ENCODE measurements at regions not wholly inside any gene's neighbourhood (a gene's known extent, or its start where the extent isn't known, plus 50 kb on each side); places are given as distances from the start of the nearest gene placed in this dataset.
"Not testable (repeated sequence)": the region's sequence is repeated elsewhere in the genome, so short reads cannot be mapped to it uniquely, and the experiment has no call there.

DNA sequence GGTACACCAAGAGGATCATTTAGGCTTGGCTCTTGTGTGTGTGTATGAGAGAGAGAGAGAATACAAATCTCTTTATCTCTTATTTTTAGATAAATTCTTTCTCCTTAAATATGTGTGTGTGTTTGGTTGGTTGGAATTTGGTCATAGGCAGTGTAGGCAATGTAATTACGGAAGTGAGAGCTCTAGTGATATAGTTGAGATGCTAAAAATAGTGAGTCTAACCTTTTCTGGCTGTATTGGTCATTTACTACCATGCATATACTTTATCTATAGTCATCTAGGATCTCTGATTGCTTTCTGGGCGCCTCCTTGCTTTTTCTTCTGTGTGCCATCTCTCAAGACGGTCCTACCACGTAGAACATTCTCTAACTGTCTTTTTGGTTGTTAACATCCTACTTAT, 250.2 kb downstream of the NUF2 start:
- Mint-ChIP-seq H3K4me3 (no peak overlapping the region), H3K27ac (no peak overlapping the region), H3K36me3 (ENCODE audit: low read depth) (no peaks in the 10 kb centered on the region), H3K27me3 (no peaks in the 10 kb centered on the region), H3K9me3 (no peaks in the 10 kb centered on the region), H3K4me1 (no peaks in the 10 kb centered on the region)
- DNase-seq = no peak
- intact Hi-C loops (cut with micrococcal nuclease) = no loop called here

DNA sequence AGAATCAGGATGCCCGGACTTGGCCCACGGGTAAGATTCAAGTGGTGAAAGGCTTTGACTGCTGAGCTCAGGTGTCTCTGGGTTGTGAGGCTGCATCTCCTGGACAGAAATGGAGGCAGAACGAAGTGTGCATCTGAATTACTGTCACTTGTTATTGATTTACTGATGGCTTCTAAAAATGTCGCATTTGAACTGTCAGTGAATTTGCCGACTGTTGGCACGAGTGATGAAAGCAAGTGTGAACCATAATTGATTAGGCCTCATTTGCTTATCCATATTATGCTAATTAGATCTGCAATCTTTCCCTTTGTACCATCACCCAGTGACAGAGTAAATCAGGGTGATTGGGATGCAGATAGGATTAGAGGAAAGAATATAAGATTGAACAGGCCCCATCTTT, 252.4 kb downstream of the NUF2 start:
- H3K4me1 Mint-ChIP-seq = no peaks in the 10 kb centered on the region
- H3K9me3 Mint-ChIP-seq = no peaks in the 10 kb centered on the region
- intact Hi-C loops (cut with micrococcal nuclease) = no loop called here
- H3K27me3 Mint-ChIP-seq = no peaks in the 10 kb centered on the region
- H3K27ac Mint-ChIP-seq = no peak overlapping the region
- no peaks in the 10 kb centered on the region for H3K36me3 Mint-ChIP-seq (ENCODE audit: low read depth)
- H3K4me3 Mint-ChIP-seq = no peak overlapping the region
- DNase-seq = no peak

DNA sequence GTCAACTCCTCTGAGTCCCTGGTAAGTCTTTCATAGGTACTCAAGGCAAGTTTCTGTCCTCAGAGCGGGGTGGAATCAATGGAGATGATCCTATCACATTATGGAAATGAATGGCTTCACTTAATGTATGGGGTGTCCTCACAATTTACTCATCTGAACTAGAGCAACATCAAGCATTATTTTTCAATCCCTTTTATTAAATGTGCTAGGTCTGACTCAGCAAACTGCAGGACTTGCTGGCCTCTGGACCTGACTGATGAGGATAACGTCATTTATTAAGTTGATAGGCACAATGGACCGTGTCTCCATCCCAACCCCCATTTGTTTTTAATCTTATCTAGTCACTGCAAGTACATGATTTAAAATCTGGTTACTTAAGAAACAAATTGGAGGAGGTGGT, 259.2 kb downstream of the NUF2 start:
- DNase-seq = peak; percentile 18
- no peaks in the 10 kb centered on the region for H3K4me1 Mint-ChIP-seq
- H3K4me3 Mint-ChIP-seq = no peak overlapping the region
- intact Hi-C loops (cut with micrococcal nuclease) = no loop called here
- no peaks in the 10 kb centered on the region for H3K36me3 Mint-ChIP-seq (ENCODE audit: low read depth)
- H3K27ac Mint-ChIP-seq = no peak overlapping the region
- no peaks in the 10 kb centered on the region for H3K27me3 Mint-ChIP-seq
- no peaks in the 10 kb centered on the region for H3K9me3 Mint-ChIP-seq

DNA sequence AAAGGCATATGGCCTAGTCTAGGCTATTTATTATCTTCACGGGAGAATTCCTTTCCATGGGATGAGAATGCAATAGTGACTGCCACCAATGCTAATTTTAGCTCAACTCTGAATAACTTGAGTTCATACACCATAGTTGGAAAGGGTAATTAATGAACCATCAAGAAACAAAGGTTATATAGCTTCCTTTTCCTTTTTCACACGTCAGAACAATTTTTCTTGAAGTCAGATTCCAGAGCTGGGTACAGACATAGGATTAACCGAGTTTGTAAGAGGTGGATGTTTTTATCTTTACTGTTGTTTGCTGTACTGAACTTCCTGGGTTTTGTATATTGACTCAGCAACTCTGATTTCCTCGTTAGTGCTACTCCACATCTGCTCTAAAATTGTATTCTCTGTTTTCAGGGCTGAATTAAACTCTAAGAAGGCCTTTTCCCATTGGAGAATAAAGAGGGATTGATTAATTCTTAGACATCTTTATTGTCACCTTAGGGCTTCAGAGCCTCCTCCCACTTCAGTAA, 262.0 kb downstream of the NUF2 start:
- H3K9me3 Mint-ChIP-seq = no peaks in the 10 kb centered on the region
- no peaks in the 10 kb centered on the region for H3K4me1 Mint-ChIP-seq
- H3K27ac Mint-ChIP-seq = no peak overlapping the region
- H3K27me3 Mint-ChIP-seq = no peaks in the 10 kb centered on the region
- H3K36me3 Mint-ChIP-seq (ENCODE audit: low read depth) = no peaks in the 10 kb centered on the region
- no peak overlapping the region for H3K4me3 Mint-ChIP-seq
- peak; percentile 2 for DNase-seq
- intact Hi-C loops (cut with micrococcal nuclease) = no loop called here

DNA sequence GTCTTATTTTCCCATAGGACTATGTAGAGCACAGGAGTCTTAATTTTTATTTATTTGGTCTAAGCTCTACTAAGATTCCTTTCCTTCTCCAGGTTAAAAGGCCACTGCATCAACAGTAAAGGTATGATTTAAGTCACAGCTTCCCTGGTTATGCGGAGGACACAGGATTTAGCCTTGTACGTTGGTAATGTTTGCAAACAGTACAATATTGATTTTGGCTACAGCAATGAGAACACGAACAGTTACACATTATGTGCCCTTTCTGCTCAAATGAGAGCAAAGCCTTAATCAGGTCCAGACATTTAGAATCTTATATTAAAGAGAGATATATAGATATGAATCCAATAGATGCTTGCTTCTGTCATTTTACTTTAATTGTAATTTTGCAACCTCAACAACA, 264.0 kb downstream of the NUF2 start:
- intact Hi-C loops (cut with micrococcal nuclease) = no loop called here
- H3K4me1 Mint-ChIP-seq = no peaks in the 10 kb centered on the region
- DNase-seq = no peak
- no peaks in the 10 kb centered on the region for H3K27me3 Mint-ChIP-seq
- H3K9me3 Mint-ChIP-seq = no peaks in the 10 kb centered on the region
- no peaks in the 10 kb centered on the region for H3K36me3 Mint-ChIP-seq (ENCODE audit: low read depth)
- no peak overlapping the region for H3K4me3 Mint-ChIP-seq
- no peak overlapping the region for H3K27ac Mint-ChIP-seq

DNA sequence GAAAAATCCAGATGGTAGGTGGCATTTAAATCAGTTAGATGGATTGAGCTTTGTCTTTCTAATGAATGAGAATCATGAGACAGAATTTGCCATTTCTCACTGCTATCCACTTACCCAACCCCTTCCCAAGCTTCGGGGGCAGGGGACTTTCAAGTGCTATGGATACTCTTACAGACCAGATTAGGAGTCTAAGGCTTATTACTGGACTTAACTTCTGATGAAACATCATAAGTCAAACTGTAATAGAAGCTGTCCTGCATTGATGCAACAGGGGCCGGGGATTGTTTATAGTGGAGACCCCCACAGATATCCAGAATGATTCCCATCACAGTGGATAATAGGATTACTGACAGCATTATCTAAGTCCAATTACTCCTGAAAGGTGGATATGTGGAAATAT, 267.0 kb downstream of the NUF2 start:
- intact Hi-C loops (cut with micrococcal nuclease) = no loop called here
- no peaks in the 10 kb centered on the region for H3K4me1 Mint-ChIP-seq
- H3K4me3 Mint-ChIP-seq = no peak overlapping the region
- no peak for DNase-seq
- no peak overlapping the region for H3K27ac Mint-ChIP-seq
- H3K36me3 Mint-ChIP-seq (ENCODE audit: low read depth) = no peaks in the 10 kb centered on the region
- H3K9me3 Mint-ChIP-seq = no peaks in the 10 kb centered on the region
- H3K27me3 Mint-ChIP-seq = no peaks in the 10 kb centered on the region

DNA sequence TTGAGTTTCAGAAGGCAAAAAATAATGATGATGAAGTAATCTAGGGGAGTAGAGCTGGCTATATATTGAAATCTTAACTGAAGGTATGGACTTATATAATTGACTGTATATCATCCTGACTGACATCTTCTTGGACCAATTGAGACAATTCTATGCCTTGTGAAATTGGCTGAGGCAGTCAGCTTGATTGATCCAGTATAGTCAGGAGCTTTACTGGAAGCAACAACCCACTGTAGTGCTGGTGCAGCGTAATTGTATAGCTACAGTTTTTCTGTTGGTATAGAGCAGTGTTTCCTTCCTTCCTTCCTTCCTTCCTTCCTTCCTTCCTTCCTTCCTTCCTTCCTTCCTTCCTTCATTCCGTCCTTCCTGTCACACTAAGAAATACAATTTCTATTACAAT, 268.0 kb downstream of the NUF2 start:
- Mint-ChIP-seq H3K27ac (no peak overlapping the region), H3K36me3 (ENCODE audit: low read depth) (no peaks in the 10 kb centered on the region), H3K27me3 (no peaks in the 10 kb centered on the region), H3K9me3 (no peaks in the 10 kb centered on the region), H3K4me1 (no peaks in the 10 kb centered on the region), H3K4me3 (no peak overlapping the region)
- intact Hi-C loops (cut with micrococcal nuclease) = no loop called here
- DNase-seq = no peak

DNA sequence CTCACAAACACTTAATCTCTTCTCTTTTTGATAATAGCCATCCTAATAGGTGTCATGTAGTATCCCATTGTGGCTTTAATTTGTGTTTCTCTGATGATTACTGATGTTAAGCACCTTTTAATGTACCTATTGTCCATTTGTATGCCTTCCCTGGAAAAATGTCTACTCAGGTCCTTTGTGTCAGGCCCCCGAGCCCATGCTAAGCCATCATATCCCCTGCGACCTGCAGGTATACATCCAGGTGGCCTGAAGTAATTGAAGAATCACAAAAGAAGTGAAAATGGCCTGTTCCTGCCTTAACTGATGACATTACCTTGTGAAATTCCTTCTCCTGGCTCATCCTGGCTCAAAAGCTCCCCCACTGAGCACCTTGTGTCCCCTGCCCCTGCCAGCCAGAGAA, 269.4 kb downstream of the NUF2 start:
- not testable (repeated sequence) for H3K4me3 Mint-ChIP-seq

DNA sequence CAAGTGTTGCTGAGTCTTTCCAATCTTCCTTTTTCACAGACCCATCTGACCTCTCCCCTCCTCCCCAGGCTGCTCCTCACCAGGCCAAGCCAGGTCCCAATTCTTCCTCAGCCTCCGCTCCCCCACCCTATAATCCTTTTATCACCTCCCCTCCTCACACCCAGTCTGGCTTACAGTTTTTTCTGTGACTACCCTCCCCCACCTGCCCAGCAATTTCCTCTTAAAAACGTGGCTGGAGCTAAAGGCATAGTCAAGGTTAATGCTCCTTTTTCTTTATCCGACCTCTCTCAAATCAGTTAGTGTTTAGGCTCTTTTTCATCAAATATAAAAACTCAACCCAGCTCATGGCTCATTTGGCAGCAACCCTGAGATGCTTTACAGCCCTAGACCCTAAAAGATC, 270.9 kb downstream of the NUF2 start:
- H3K27me3 Mint-ChIP-seq; H3K4me3 Mint-ChIP-seq; H3K4me1 Mint-ChIP-seq; DNase-seq; intact Hi-C loops (cut with micrococcal nuclease); H3K36me3 Mint-ChIP-seq (ENCODE audit: low read depth); H3K27ac Mint-ChIP-seq; H3K9me3 Mint-ChIP-seq: not testable (repeated sequence)

More for the DNA sequence above, 269.4 kb downstream of the NUF2 start:
- H3K27me3 Mint-ChIP-seq; H3K36me3 Mint-ChIP-seq (ENCODE audit: low read depth); H3K27ac Mint-ChIP-seq; intact Hi-C loops (cut with micrococcal nuclease); DNase-seq; H3K4me1 Mint-ChIP-seq; H3K9me3 Mint-ChIP-seq: not testable (repeated sequence)

DNA sequence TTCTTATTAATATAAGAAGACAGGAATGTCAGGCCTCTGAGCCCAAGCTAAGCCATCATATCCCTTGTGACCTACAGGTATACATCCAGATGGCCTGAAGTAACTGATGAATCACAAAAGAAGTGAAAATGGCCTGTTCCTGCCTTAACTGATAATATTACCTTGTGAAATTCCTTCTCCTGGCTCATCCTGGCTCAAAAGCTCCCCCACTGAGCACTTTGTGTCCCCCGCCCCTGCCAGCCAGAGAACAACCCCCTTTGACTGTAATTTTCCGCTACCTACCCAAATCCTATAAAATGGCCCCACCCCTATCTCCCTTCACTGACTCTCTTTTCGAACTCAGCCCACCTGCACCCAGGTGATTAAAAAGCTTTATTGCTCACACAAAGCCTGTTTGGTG, 274.4 kb downstream of the NUF2 start:
- H3K4me3 Mint-ChIP-seq; H3K4me1 Mint-ChIP-seq; H3K27ac Mint-ChIP-seq; DNase-seq; intact Hi-C loops (cut with micrococcal nuclease); H3K27me3 Mint-ChIP-seq; H3K36me3 Mint-ChIP-seq (ENCODE audit: low read depth); H3K9me3 Mint-ChIP-seq: not testable (repeated sequence)

DNA sequence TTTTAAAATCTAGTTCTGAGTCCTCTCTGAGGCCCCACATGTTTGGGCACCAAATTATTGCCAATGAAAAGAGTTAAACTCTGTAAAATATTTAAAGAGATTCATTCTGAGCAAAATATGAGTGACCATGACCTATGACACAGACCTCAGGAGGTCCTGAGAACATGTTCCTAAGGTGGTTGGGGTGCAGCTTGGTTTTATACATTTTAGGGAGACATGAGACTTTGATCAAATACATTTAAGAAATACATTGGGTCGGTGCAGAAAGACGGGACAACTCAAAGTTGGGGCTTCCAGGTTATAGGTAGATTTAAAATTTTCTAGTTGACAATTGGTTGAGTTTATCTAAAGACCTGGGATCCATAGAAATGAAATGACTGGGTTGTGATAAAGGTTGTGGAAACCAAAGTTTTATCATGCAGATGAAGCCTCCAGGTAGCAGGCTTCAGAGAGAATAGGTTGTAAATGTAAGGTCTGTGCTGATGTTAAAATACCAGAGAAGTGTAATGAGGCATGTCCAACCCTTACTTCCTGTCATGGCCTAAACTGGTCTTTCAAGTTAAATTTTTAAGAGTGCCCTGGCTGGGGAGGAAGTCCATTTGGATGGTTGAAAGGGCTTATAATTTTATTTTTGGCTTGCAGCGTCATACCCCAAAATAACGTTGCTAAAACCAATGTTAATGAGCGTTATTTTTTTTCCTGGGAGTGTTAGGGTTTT, 274.9 kb downstream of the NUF2 start:
- Mint-ChIP-seq H3K4me3 (no peak overlapping the region), H3K27me3 (no peaks in the 10 kb centered on the region), H3K36me3 (ENCODE audit: low read depth) (no peaks in the 10 kb centered on the region), H3K9me3 (no peaks in the 10 kb centered on the region), H3K4me1 (no peaks in the 10 kb centered on the region), H3K27ac (no peak overlapping the region)
- intact Hi-C loops (cut with micrococcal nuclease) = no loop called here
- DNase-seq = no peak

DNA sequence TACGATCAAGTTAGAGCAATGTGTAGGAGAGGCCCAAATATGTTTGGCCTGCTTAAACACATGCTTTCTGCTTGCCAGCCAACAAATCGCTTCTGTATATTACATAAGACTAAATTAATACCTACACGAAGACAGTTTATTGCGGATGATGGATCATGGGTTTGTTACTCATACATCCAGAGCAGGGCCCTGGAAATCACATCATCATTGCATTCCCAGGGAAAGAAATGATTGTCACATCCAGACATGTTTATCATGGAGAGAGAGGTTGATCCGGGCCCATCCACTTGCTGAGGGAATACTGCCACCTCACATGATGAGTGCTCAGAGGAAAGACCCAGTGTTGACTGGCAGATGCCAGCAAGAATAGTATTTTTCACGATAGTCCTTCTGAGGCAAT, 282.6 kb downstream of the NUF2 start:
- H3K27ac Mint-ChIP-seq = no peak overlapping the region
- H3K36me3 Mint-ChIP-seq (ENCODE audit: low read depth) = no peaks in the 10 kb centered on the region
- H3K4me3 Mint-ChIP-seq = no peak overlapping the region
- intact Hi-C loops (cut with micrococcal nuclease) = no loop called here
- no peaks in the 10 kb centered on the region for H3K27me3 Mint-ChIP-seq
- DNase-seq = no peak
- no peaks in the 10 kb centered on the region for H3K4me1 Mint-ChIP-seq
- no peaks in the 10 kb centered on the region for H3K9me3 Mint-ChIP-seq

DNA sequence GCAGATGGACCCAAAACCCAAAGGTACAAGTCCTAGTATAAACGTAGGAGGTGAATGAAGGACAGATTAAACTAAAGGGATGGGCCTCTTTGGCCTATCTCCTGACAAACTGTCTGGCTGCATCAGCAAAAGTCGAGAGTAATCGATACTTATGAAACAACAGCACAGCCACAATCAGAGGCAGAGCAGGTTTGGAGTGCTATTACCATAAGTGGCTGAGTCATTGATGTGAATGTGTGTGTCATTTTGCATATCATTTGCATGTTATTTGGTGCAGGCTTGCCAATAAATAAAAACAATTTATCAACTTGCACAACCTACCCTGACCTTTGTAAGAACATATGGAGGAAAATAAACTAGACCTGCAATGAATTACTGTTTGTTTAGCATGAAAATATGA, 283.1 kb downstream of the NUF2 start:
- H3K27me3 Mint-ChIP-seq = no peaks in the 10 kb centered on the region
- H3K27ac Mint-ChIP-seq = no peak overlapping the region
- DNase-seq = no peak
- no peaks in the 10 kb centered on the region for H3K4me1 Mint-ChIP-seq
- intact Hi-C loops (cut with micrococcal nuclease) = no loop called here
- H3K4me3 Mint-ChIP-seq = no peak overlapping the region
- H3K36me3 Mint-ChIP-seq (ENCODE audit: low read depth) = no peaks in the 10 kb centered on the region
- H3K9me3 Mint-ChIP-seq = no peaks in the 10 kb centered on the region

DNA sequence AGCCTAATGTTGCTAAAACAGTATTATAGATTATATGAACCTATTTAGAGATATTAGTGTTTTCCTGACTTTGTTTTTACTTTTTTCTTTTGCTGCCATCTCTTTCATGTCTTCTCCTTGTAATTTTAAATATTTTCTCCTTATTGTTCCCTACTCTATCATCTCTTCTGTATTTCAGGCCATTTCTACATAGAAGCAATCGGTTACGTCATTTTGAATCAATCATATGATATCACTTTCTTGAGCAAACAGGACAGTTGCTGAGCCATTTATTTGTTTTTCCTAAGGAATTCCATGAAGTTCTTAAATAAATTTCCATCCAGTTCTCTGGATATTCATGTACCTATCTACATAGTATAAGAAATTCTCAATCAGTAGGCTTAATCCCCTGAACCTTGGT, 287.2 kb downstream of the NUF2 start:
- no peak overlapping the region for H3K27ac Mint-ChIP-seq
- H3K4me1 Mint-ChIP-seq = no peaks in the 10 kb centered on the region
- intact Hi-C loops (cut with micrococcal nuclease) = no loop called here
- no peak for DNase-seq
- H3K9me3 Mint-ChIP-seq = no peaks in the 10 kb centered on the region
- no peak overlapping the region for H3K4me3 Mint-ChIP-seq
- H3K36me3 Mint-ChIP-seq (ENCODE audit: low read depth) = no peaks in the 10 kb centered on the region
- H3K27me3 Mint-ChIP-seq = no peaks in the 10 kb centered on the region

DNA sequence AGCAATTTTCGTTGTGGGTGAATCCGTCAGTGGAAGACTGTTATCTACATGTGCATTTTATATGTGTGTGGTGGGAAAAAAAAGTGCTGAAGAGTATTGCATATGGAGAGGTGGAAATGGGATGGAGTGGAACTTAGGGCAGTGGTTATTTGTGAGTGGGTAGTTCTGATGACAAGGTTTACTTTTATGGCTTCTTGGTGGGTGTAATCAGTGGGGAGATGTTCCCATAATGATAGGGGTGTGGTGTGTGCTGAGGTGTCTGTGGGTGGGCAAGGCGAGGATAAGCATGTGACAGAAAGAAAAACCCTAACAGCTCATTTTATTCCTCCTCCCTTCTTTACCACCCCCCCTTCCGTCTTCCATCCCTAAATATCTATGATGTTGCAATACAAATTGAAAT, 288.1 kb downstream of the NUF2 start:
- Mint-ChIP-seq H3K27me3 (no peaks in the 10 kb centered on the region), H3K4me3 (no peak overlapping the region), H3K4me1 (no peaks in the 10 kb centered on the region), H3K9me3 (no peaks in the 10 kb centered on the region), H3K36me3 (ENCODE audit: low read depth) (no peaks in the 10 kb centered on the region), H3K27ac (no peak overlapping the region)
- DNase-seq = no peak
- intact Hi-C loops (cut with micrococcal nuclease) = no loop called here

Data from activated CD4-positive, alpha-beta T cell treated with anti-CD3 and anti-CD28 coated beads, Interleukin-2, amount 10 ng/mL, durations not matched to agents 24 days and 14 days (primary cell).